ENCODE measurements at regions not wholly inside any gene's neighbourhood (a gene's known extent, or its start where the extent isn't known, plus 50 kb on each side); places are given as distances from the start of the nearest gene placed in this dataset.

DNA sequence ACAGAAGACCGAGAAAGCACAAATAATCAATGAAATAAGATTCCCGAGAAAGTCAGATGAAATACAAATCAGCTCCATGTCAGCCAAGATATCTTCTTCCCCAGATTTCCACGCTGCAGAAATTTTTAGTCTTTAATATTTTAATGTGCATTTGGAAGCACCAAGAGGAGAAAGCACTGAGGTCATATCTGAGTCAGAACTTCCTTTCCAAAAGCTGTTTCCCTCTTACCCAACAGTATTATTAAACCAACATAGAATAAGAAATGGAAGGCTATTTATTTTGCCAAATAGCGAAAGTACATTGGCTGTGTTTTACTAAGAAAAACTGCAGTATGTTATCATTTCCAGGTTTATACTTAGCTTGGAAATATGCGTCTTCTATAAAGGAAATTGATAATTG is 772.1 kb upstream of the CDH9 start:
- TF ChIP-seq, protein P1, sequence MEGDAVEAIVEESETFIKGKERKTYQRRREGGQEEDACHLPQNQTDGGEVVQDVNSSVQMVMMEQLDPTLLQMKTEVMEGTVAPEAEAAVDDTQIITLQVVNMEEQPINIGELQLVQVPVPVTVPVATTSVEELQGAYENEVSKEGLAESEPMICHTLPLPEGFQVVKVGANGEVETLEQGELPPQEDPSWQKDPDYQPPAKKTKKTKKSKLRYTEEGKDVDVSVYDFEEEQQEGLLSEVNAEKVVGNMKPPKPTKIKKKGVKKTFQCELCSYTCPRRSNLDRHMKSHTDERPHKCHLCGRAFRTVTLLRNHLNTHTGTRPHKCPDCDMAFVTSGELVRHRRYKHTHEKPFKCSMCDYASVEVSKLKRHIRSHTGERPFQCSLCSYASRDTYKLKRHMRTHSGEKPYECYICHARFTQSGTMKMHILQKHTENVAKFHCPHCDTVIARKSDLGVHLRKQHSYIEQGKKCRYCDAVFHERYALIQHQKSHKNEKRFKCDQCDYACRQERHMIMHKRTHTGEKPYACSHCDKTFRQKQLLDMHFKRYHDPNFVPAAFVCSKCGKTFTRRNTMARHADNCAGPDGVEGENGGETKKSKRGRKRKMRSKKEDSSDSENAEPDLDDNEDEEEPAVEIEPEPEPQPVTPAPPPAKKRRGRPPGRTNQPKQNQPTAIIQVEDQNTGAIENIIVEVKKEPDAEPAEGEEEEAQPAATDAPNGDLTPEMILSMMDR (IDR thresholded peaks at IDR 0.05) = no peak
- no peak for TF ChIP-seq POLR2A (IDR thresholded peaks at IDR 0.05)

All from body of pancreas (tissue), 4 donors.